ENCODE measurements at regions not wholly inside any gene's neighbourhood (a gene's known extent, or its start where the extent isn't known, plus 50 kb on each side); places are given as distances from the start of the nearest gene placed in this dataset.

- TF ChIP-seq, protein P1, sequence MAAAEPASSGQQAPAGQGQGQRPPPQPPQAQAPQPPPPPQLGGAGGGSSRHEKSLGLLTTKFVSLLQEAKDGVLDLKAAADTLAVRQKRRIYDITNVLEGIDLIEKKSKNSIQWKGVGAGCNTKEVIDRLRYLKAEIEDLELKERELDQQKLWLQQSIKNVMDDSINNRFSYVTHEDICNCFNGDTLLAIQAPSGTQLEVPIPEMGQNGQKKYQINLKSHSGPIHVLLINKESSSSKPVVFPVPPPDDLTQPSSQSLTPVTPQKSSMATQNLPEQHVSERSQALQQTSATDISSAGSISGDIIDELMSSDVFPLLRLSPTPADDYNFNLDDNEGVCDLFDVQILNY (CRISPR knock-in tag; IDR thresholded peaks at IDR 0.05), result no peak
- TF ChIP-seq, protein P2, sequence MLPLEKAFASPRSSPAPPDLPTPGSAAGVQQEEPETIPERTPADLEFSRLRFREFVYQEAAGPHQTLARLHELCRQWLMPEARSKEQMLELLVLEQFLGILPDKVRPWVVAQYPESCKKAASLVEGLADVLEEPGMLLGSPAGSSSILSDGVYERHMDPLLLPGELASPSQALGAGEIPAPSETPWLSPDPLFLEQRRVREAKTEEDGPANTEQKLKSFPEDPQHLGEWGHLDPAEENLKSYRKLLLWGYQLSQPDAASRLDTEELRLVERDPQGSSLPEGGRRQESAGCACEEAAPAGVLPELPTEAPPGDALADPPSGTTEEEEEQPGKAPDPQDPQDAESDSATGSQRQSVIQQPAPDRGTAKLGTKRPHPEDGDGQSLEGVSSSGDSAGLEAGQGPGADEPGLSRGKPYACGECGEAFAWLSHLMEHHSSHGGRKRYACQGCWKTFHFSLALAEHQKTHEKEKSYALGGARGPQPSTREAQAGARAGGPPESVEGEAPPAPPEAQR (CRISPR knock-in tag; IDR thresholded peaks at IDR 0.05), result no peak
- TF ChIP-seq OVOL2 (CRISPR knock-in tag; IDR thresholded peaks at IDR 0.05; ENCODE audit: borderline replicate concordance) (no peak), SMAD3 (CRISPR knock-in tag; IDR thresholded peaks at IDR 0.05; ENCODE audit: borderline replicate concordance) (no peak), ERG (CRISPR knock-in tag; IDR thresholded peaks at IDR 0.05) (no peak), ATF1 (CRISPR knock-in tag; IDR thresholded peaks at IDR 0.05) (no peak)
Measured at GRCh38 chr6:114863610-114864009, 520.8 kb upstream of the HS3ST5 start (continued).

- CTCF ChIA-PET, result no interaction called here
- TF ChIP-seq ERG (CRISPR knock-in tag; IDR thresholded peaks at IDR 0.05), result no peak
- no peak for TF ChIP-seq JUN (CRISPR knock-in tag; IDR thresholded peaks at IDR 0.05)
- TF ChIP-seq TEAD1 (CRISPR knock-in tag; IDR thresholded peaks at IDR 0.05), result no peak
- Mint-ChIP-seq H3K4me1 (no peaks in the 10 kb centered on the region), H3K9me3 (peaks cover 5% of the 10 kb centered on the region), H3K36me3 (peaks cover 5% of the 10 kb centered on the region; the same call in 1 of the 2 replicates), H3K27ac (no peak overlapping the region), H3K27me3 (ENCODE audit: low read depth) (no peaks in the 10 kb centered on the region), H3K4me3 (no peak overlapping the region)
- ATAC-seq (no peak), DNase-seq (ENCODE audit: low spot score) (no peak)
- POLR2A ChIA-PET, result no interaction called here
Measured at GRCh38 chr6:114862819-114863218, 520.0 kb upstream of the HS3ST5 start.

GRCh38 chr6:114862064-114862463, 519.2 kb upstream of the HS3ST5 start:
- CTCF ChIA-PET, result no interaction called here
- TF ChIP-seq SP1 (CRISPR knock-in tag; conservative IDR thresholded peaks at IDR 0.05) (no peak), ZNF138 (CRISPR knock-in tag; conservative IDR thresholded peaks at IDR 0.05) (no peak), USF1 (CRISPR knock-in tag; IDR thresholded peaks at IDR 0.05) (no peak), GABPB1 (CRISPR knock-in tag; IDR thresholded peaks at IDR 0.05) (no peak), SMAD4 (CRISPR knock-in tag; IDR thresholded peaks at IDR 0.05) (no peak), NFYB (CRISPR knock-in tag; conservative IDR thresholded peaks at IDR 0.05; ENCODE audit: low read depth) (no peak)
- TF ChIP-seq, protein P3, sequence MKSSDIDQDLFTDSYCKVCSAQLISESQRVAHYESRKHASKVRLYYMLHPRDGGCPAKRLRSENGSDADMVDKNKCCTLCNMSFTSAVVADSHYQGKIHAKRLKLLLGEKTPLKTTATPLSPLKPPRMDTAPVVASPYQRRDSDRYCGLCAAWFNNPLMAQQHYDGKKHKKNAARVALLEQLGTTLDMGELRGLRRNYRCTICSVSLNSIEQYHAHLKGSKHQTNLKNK (CRISPR knock-in tag; IDR thresholded peaks at IDR 0.05), result no peak
- TF ChIP-seq, protein P4, sequence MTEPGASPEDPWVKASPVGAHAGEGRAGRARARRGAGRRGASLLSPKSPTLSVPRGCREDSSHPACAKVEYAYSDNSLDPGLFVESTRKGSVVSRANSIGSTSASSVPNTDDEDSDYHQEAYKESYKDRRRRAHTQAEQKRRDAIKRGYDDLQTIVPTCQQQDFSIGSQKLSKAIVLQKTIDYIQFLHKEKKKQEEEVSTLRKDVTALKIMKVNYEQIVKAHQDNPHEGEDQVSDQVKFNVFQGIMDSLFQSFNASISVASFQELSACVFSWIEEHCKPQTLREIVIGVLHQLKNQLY (CRISPR knock-in tag; IDR thresholded peaks at IDR 0.05), result no peak
- ATAC-seq, result no peak
- no peaks in the 10 kb centered on the region for H3K27me3 Mint-ChIP-seq (ENCODE audit: low read depth)
- no peak for DNase-seq (ENCODE audit: low spot score)
- H3K36me3 Mint-ChIP-seq, result peaks cover 5% of the 10 kb centered on the region; the same call in 1 of the 2 replicates
- H3K4me3 Mint-ChIP-seq, result no peak overlapping the region
- peaks cover 5% of the 10 kb centered on the region for H3K9me3 Mint-ChIP-seq
- H3K27ac Mint-ChIP-seq, result no peak overlapping the region
- POLR2A ChIA-PET, result no interaction called here
- H3K4me1 Mint-ChIP-seq, result no peaks in the 10 kb centered on the region
